ENCODE measurements at regions not wholly inside any gene's neighbourhood (a gene's known extent, or its start where the extent isn't known, plus 50 kb on each side); places are given as distances from the start of the nearest gene placed in this dataset.

- ChIA-PET CTCF (ENCODE audit: partially characterized antibody) (interaction anchor here (1.5 kb wide), 1 partner anchor 22 kb away, joined by 5 read pairs; no protein-coding TSS in a partner anchor), POLR2A (ENCODE audit: partially characterized antibody) (no interaction called here)
- Histone ChIP-seq H4K8ac (ENCODE audit: extremely low read depth, insufficient read depth, low read length) (no peak overlapping the region), H4K5ac (ENCODE audit: insufficient read length, low read depth, low read length) (no peak overlapping the region), H2AFZ (ENCODE audit: low read length) (no peak overlapping the region), H3K4ac (replicated peaks; ENCODE audit: insufficient read length, low read depth, low read length) (no peak overlapping the region), H3K23ac (ENCODE audit: insufficient read length) (no peak overlapping the region), H3K18ac (ENCODE audit: extremely low read depth, low read length) (no peak overlapping the region), H3K27ac (ENCODE audit: low read depth, low read length) (no peak overlapping the region), H3K9me3 (ENCODE audit: insufficient read depth in 2 of 2, low read depth in 1 of 2, low read length in 1 of 2) (no peaks in the 10 kb centered on the region), H4K20me1 (replicated peaks in 1 of 2; ENCODE audit: control insufficient read depth in 1 of 2, insufficient read depth in 2 of 2, low read length in 2 of 2) (no peaks in the 10 kb centered on the region), H3K36me3 (ENCODE audit: control insufficient read depth in 2 of 4, insufficient read depth in 4 of 4, low read length in 3 of 4) (no peaks in the 10 kb centered on the region), H2BK15ac (ENCODE audit: low read length) (no peak overlapping the region), H3K4me2 (ENCODE audit: insufficient read depth in 1 of 2, low read depth in 2 of 2, low read length in 2 of 2) (no peak overlapping the region), H2AK5ac (ENCODE audit: low read depth, low read length) (no peak overlapping the region), H3K79me1 (ENCODE audit: low read depth, low read length) (no peaks in the 10 kb centered on the region), H2BK5ac (ENCODE audit: low read depth, low read length) (no peak overlapping the region), H3K79me2 (ENCODE audit: control insufficient read depth in 1 of 2, insufficient read depth in 2 of 2, low read length in 2 of 2) (no peaks in the 10 kb centered on the region), H2BK20ac (ENCODE audit: low read length) (no peak overlapping the region), H3K14ac (ENCODE audit: insufficient read length) (no peak overlapping the region), H2BK120ac (replicated peaks; ENCODE audit: low read depth, low read length) (no peak overlapping the region), H3K4me3 (ENCODE audit: extremely low read depth in 1 of 4, insufficient read depth in 2 of 4, low read depth in 3 of 4, low read length in 4 of 4) (no peak overlapping the region), H3K56ac (replicated peaks; ENCODE audit: insufficient read length, low read depth, low read length) (no peak overlapping the region), H3K4me1 (replicated peaks in 1 of 4; ENCODE audit: control insufficient read depth in 3 of 4, insufficient read depth in 4 of 4, low read length in 3 of 4) (no peaks in the 10 kb centered on the region), H4K91ac (replicated peaks; ENCODE audit: insufficient read length, low read length) (no peak overlapping the region), H3K23me2 (ENCODE audit: low read depth, low read length) (no peaks in the 10 kb centered on the region), H3K27me3 (replicated peaks in 1 of 4; ENCODE audit: control insufficient read depth in 3 of 4, extremely low read depth in 1 of 4, insufficient read depth in 3 of 4, low read length in 3 of 4) (no peaks in the 10 kb centered on the region), H3K9ac (replicated peaks in 1 of 4; ENCODE audit: extremely low read depth in 1 of 4, low read depth in 3 of 4, low read length in 3 of 4) (no peak overlapping the region), H2BK12ac (ENCODE audit: low read depth, low read length) (no peak overlapping the region)
- DNase-seq (ENCODE audit: low read depth in 1 of 2, low spot score in 2 of 2), result no peak
- FAIRE-seq, result no peak
- 91% methylated on average over 3 of the region's 3 CpGs; no CpG with 5 or more reads in 1 of the 2 experiments for WGBS, 2 experiments (ENCODE audit: extremely low coverage in 1 of 2, insufficient coverage in 1 of 2, insufficient read length in 1 of 2, insufficient replicate concordance in 2 of 2, low coverage in 1 of 2, low lambda C conversion rate in 2 of 2, missing lambda C conversion rate in 1 of 2)
- TF ChIP-seq TAF7 (optimal IDR thresholded peaks at IDR 0.05; ENCODE audit: borderline replicate concordance, low read depth, low read length) (no peak), MAFK (IDR thresholded peaks at IDR 0.05; ENCODE audit: low read depth, low read length) (no peak), HDAC2 (IDR thresholded peaks at IDR 0.05; ENCODE audit: borderline replicate concordance in 1 of 2, low read depth in 2 of 2, low read length in 2 of 2) (no peak), FOSL1 (IDR thresholded peaks at IDR 0.05; ENCODE audit: insufficient read depth, low read depth, low read length) (no peak), MAX (IDR thresholded peaks at IDR 0.05) (no peak), EZH2 (IDR thresholded peaks at IDR 0.05; ENCODE audit: low read depth, low read length, severe bottlenecking) (no peak), CBX5 (IDR thresholded peaks at IDR 0.05; ENCODE audit: low read depth, low read length) (no peak), ZNF274 (IDR thresholded peaks at IDR 0.05; ENCODE audit: borderline replicate concordance, extremely low read depth, low read length) (no peak), RXRA (IDR thresholded peaks at IDR 0.05; ENCODE audit: insufficient read depth, low read depth, low read length) (no peak), JUND (IDR thresholded peaks at IDR 0.05; ENCODE audit: low read length) (no peak), POLR2AphosphoS5 (IDR thresholded peaks at IDR 0.05; ENCODE audit: low read depth, low read length) (no peak), SIN3A (conservative IDR thresholded peaks at IDR 0.05 in 1 of 2, IDR thresholded peaks at IDR 0.05 in 1 of 2; ENCODE audit: low read depth in 1 of 2, low read length in 2 of 2) (no peak), BACH1 (IDR thresholded peaks at IDR 0.05; ENCODE audit: low read length) (no peak)
Observed at GRCh38 chr2:190827720-190828119, 52.9 kb upstream of the GLS start.
